ENCODE measurements at regions not wholly inside any gene's neighbourhood (a gene's known extent, or its start where the extent isn't known, plus 50 kb on each side); places are given as distances from the start of the nearest gene placed in this dataset.

DNA sequence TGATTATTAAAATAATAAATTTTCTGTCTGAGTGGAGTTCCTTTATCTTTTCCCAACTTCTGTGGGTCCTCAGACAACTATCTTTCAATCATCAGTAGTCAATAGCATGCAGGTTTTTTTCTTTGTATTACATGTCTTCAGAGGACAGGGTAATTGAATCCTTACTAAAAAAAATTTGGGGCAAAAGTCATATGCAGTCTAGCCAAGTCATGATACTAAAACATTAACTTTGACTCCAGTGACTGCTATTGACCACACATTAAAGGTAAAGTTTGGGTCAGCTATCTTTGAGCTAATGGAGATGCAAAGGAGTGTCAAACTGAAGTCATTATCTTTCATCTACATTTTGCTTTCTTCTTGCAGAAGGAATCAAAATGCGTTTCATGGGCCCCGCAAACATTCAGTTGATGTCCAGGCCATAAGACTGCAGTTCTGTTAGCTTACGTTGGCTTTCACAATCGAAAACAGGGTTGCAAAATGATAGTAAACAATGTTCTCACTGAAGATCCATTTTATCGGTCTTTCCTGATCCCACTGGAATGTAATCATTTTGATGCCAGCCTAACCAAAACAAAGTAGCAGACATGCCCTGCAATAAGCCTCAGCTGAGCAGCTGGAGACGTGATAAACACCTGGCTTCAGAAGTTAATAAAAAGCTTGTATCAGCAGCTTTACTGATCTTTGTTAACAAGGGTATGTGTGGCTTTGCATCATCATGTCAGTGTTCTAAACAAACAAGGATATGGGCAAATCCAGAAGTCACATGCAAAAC is 186.1 kb upstream of the PRLR start:
- ATAC-seq (ENCODE audit: low read depth) (no peak), DNase-seq (no peak)
- H3K4me3 Mint-ChIP-seq: no peak overlapping the region
- ChIA-PET POLR2A (no interaction called here), CTCF (interaction anchor here (0.8 kb wide), 1 partner anchor 10 kb away, joined by 3 read pairs; no protein-coding TSS in a partner anchor)
- H3K27me3 Mint-ChIP-seq: no peaks in the 10 kb centered on the region
- no peaks in the 10 kb centered on the region for H3K36me3 Mint-ChIP-seq (ENCODE audit: low read depth)
- TF ChIP-seq, protein P1, sequence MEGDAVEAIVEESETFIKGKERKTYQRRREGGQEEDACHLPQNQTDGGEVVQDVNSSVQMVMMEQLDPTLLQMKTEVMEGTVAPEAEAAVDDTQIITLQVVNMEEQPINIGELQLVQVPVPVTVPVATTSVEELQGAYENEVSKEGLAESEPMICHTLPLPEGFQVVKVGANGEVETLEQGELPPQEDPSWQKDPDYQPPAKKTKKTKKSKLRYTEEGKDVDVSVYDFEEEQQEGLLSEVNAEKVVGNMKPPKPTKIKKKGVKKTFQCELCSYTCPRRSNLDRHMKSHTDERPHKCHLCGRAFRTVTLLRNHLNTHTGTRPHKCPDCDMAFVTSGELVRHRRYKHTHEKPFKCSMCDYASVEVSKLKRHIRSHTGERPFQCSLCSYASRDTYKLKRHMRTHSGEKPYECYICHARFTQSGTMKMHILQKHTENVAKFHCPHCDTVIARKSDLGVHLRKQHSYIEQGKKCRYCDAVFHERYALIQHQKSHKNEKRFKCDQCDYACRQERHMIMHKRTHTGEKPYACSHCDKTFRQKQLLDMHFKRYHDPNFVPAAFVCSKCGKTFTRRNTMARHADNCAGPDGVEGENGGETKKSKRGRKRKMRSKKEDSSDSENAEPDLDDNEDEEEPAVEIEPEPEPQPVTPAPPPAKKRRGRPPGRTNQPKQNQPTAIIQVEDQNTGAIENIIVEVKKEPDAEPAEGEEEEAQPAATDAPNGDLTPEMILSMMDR (IDR thresholded peaks at IDR 0.05): no peak
- no peak overlapping the region for H3K27ac Mint-ChIP-seq
- H3K9me3 Mint-ChIP-seq: no peaks in the 10 kb centered on the region
- H3K4me1 Mint-ChIP-seq: no peaks in the 10 kb centered on the region
- intact Hi-C loops (cut with micrococcal nuclease): no loop called here

DNA sequence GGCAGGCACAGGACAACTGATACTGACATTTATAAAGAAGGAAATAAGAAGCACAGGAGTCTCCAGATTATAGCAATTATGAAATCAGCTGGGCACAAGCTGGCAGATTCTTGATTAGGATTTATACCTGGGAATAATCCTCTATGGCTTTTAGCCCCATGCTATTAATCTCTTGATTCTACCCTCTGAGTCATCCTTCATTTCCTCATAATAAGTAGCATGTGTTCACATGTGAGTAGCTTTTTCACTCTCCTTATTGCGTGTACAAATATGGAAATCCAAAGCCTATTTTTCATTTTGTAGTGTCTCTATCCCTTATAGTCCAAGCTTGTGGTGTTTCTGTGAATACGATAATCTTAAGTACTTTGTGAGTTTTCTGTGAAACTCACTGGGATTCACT is 185.0 kb upstream of the PRLR start:
- DNase-seq (no peak), ATAC-seq (ENCODE audit: low read depth) (no peak)
- intact Hi-C loops (cut with micrococcal nuclease): no loop called here
- ChIA-PET POLR2A (no interaction called here), CTCF (no interaction called here)
- Mint-ChIP-seq H3K4me1 (no peaks in the 10 kb centered on the region), H3K36me3 (ENCODE audit: low read depth) (no peaks in the 10 kb centered on the region), H3K27ac (no peak overlapping the region), H3K4me3 (no peak overlapping the region), H3K9me3 (no peaks in the 10 kb centered on the region), H3K27me3 (no peaks in the 10 kb centered on the region)
- TF ChIP-seq, protein P1 (IDR thresholded peaks at IDR 0.05): no peak

DNA sequence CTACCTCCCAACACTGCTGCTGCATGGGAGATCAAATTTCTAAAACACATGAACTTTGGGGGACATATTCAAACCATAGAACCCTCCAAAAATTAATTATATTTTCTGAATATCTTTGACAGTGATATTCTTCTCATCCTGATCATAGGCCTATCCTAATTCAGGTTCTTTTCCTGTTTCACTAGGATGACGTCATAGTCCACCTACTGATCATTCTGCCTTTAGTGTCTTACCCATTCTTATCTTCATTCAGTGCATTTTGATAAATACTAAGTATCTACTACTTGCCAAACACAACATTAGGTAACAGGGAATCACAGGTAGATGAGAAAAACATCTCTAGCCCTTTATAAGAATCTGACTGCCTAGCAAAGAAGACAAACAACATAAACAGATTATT is 179.1 kb upstream of the PRLR start:
- CTCF ChIA-PET: no interaction called here
- ATAC-seq (ENCODE audit: low read depth) (no peak), DNase-seq (no peak)
- Mint-ChIP-seq H3K4me1 (no peaks in the 10 kb centered on the region), H3K4me3 (no peak overlapping the region), H3K36me3 (ENCODE audit: low read depth) (no peaks in the 10 kb centered on the region), H3K27ac (no peak overlapping the region), H3K27me3 (no peaks in the 10 kb centered on the region), H3K9me3 (no peaks in the 10 kb centered on the region)
- TF ChIP-seq, protein P1 (IDR thresholded peaks at IDR 0.05): no peak
- POLR2A ChIA-PET: no interaction called here
- intact Hi-C loops (cut with micrococcal nuclease): no loop called here

DNA sequence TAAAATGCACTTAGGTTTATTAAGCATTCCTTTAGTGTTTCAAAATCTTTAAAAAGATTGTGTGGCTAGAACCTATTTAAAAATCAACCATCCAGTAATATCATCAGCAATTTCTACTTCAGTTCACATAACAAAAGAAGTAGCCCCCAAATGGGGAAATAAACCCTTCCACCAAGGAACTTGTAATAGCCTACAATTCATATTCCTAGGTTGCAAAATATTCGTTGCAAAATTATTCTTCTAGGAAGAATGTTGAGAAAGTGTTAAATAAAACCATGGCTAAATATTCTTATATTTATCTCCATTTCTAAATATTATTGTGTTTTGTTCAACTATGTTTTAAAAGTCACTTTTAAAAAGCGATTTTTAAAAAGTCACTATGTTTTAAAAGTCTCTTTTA is 177.9 kb upstream of the PRLR start:
- Mint-ChIP-seq H3K4me1 (no peaks in the 10 kb centered on the region), H3K27me3 (no peaks in the 10 kb centered on the region), H3K36me3 (ENCODE audit: low read depth) (no peaks in the 10 kb centered on the region), H3K4me3 (no peak overlapping the region), H3K9me3 (no peaks in the 10 kb centered on the region), H3K27ac (no peak overlapping the region)
- no peak for DNase-seq
- POLR2A ChIA-PET: no interaction called here
- TF ChIP-seq, protein P1 (IDR thresholded peaks at IDR 0.05): no peak
- ATAC-seq (ENCODE audit: low read depth): no peak
- intact Hi-C loops (cut with micrococcal nuclease): no loop called here
- CTCF ChIA-PET: no interaction called here

DNA sequence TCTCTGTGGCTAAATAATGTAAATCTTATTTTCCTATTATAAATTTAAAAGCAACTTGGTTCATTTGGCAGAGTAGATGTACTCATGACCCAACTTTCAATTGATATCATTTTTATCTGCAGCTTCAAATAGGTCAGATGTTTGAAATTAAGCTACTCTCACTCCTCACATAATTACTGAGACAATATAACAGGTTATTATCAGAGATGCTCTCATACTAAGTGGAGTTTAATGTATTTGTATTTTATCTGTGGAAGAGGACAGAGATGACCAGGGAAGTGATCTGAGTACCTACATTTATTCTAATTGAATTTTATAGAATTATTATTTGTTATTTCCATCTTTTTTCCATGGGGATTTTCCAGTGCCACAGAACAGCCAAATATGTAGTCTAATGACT is 177.4 kb upstream of the PRLR start:
- Mint-ChIP-seq H3K27ac (no peak overlapping the region), H3K4me1 (no peaks in the 10 kb centered on the region), H3K9me3 (no peaks in the 10 kb centered on the region), H3K27me3 (no peaks in the 10 kb centered on the region), H3K4me3 (no peak overlapping the region), H3K36me3 (ENCODE audit: low read depth) (no peaks in the 10 kb centered on the region)
- ChIA-PET CTCF (no interaction called here), POLR2A (no interaction called here)
- intact Hi-C loops (cut with micrococcal nuclease): no loop called here
- TF ChIP-seq, protein P1 (IDR thresholded peaks at IDR 0.05): no peak
- no peak for ATAC-seq (ENCODE audit: low read depth)
- DNase-seq: no peak

Measured in activated B cell treated with CpG ODN at 0.5 μM for 24 hours (primary cell).